HCT116 (cell line): ENCODE measurements at regions not wholly inside any gene's neighbourhood (a gene's known extent, or its start where the extent isn't known, plus 50 kb on each side); places are given as distances from the start of the nearest gene placed in this dataset.

Experiments
- ATAC-seq: fragments of 200-7000 bp; cut with Tn5 transposase; 2 replicates; pipeline ENCODE4 v1.9.1; 2020; ENCODE audit warnings: mild to moderate bottlenecking, moderate library complexity
- BruUV-seq: library from RNA; stranded (reverse); fragments of 400-500 nt; replicated peaks from 2 replicates; lab custom pipeline; 2021; lab: Mats Ljungman, UMichigan
- CTCF ChIA-PET: fragments of 300-600 bp; sonication (Branson Sonifier 250); formaldehyde crosslinking; loops from one replicate; lab custom pipeline; 2021; ENCODE audit warnings: antibody characterized with exemption; lab: Charles Lee
- POLR2A ChIA-PET: fragments of 300-600, 350-600 bp; sonication (Branson Sonifier 250); formaldehyde crosslinking; loops from one replicate; lab custom pipeline; 2021; ENCODE audit warnings: antibody characterized with exemption; lab: Charles Lee
- RAD21 ChIA-PET, 2 experiments: fragments of 300-600 bp; sonication (Branson Sonifier 250); formaldehyde crosslinking; loops; one replicate each; lab custom pipeline; 2023; ENCODE audit warnings: low total read pairs in 2 of 2; ENCODE audit not compliant: uncharacterized antibody in 2 of 2, unreplicated experiment in 2 of 2, low non-redundant PET in 1 of 2; lab: Charles Lee
- DNase-seq: peaks from one replicate; pipeline ENCODE4 v3.0.0-alpha.2; 2010; ENCODE audit warnings: low read depth, low spot score
- H2AFZ ChIP-seq: fragments of 200-600 bp; shearing (Covaris generic), sonication (generic); 2 replicates; pipeline ENCODE4 v1.6.1; 2017; ENCODE audit warnings: low read depth, mixed run types, mixed read lengths, antibody characterized with exemption, low read length; ENCODE audit not compliant: poor library complexity, severe bottlenecking
- H3K27ac ChIP-seq: 2 replicates; pipeline ENCODE4 v1.5.1; 2012; ENCODE audit warnings: low read depth, low read length
- H3K27me3 ChIP-seq: fragments of 200-600 bp; sonication (generic); 2 replicates; pipeline ENCODE4 v1.6.1; 2016; ENCODE audit warnings: mixed run types, low read length, mixed read lengths; ENCODE audit not compliant: insufficient read depth
- H3K36me3 ChIP-seq, 2 experiments: fragments of 200-500 bp in 1 of 2; fragments of 200-600 bp in 1 of 2; sonication (Bioruptor generic) in 1 of 2; sonication (generic) in 1 of 2; 2 replicates each; pipeline versions ENCODE4 v1.5.1 to v1.6.1; 2014 to 2016; ENCODE audit warnings: low read length in 2 of 2, inconsistent platforms in 1 of 2, mixed read lengths in 1 of 2, mixed run types in 1 of 2; ENCODE audit not compliant: insufficient read depth in 2 of 2, control insufficient read depth in 1 of 2
- H3K4me1 ChIP-seq, 2 experiments: fragments of 200-600 bp in 1 of 2; sonication (generic) in 1 of 2; 2 replicates each; pipeline versions ENCODE4 v1.5.1 to v1.6.1; 2012 to 2017; ENCODE audit warnings: low read length in 2 of 2, inconsistent platforms in 1 of 2, mild to moderate bottlenecking in 1 of 2, mixed read lengths in 1 of 2, mixed run types in 1 of 2, moderate library complexity in 1 of 2; ENCODE audit not compliant: insufficient read depth in 2 of 2, control insufficient read depth in 1 of 2
- H3K4me2 ChIP-seq: fragments of 200-600 bp; sonication (generic); 2 replicates; pipeline ENCODE4 v1.6.1; 2017; ENCODE audit warnings: mixed run types, low read length, mixed read lengths
- H3K4me3 ChIP-seq, 2 experiments: fragments of 200-600 bp in 1 of 2; sonication (generic) in 1 of 2; replicated peaks in 1 of 2; 2 replicates each; pipeline ENCODE4 v1.5.1; 2011 to 2016; ENCODE audit warnings: low read length in 2 of 2, control low read depth in 1 of 2, low read depth in 1 of 2, mild to moderate bottlenecking in 1 of 2, mixed read lengths in 1 of 2, mixed run types in 1 of 2
- H3K79me2 ChIP-seq: fragments of 200-600 bp; sonication (generic); 2 replicates; pipeline ENCODE4 v1.6.1; 2017; ENCODE audit warnings: mild to moderate bottlenecking, mixed run types, low read length, moderate library complexity, mixed read lengths; ENCODE audit not compliant: insufficient read depth
- H3K9ac ChIP-seq: fragments of 200-600 bp; sonication (generic); 2 replicates; pipeline ENCODE4 v1.6.1; 2016; ENCODE audit warnings: low read length, mixed read lengths
- H3K9me2 ChIP-seq: fragments of 200-600 bp; sonication (generic), shearing (Covaris generic); 2 replicates; pipeline ENCODE4 v1.6.1; 2017; ENCODE audit warnings: mixed run types, mild to moderate bottlenecking, moderate library complexity; ENCODE audit not compliant: insufficient read depth
- H3K9me3 ChIP-seq, 2 experiments: fragments of 200-500 bp in 1 of 2; fragments of 200-600 bp in 1 of 2; sonication (Bioruptor generic) in 1 of 2; sonication (generic) in 1 of 2; 2 replicates each; pipeline ENCODE4 v1.6.1; 2014 to 2017; ENCODE audit warnings: low read length in 2 of 2, mixed read lengths in 2 of 2, inconsistent platforms in 1 of 2, low read depth in 1 of 2, mild to moderate bottlenecking in 1 of 2, mixed run types in 1 of 2, moderate library complexity in 1 of 2; ENCODE audit not compliant: control insufficient read depth in 1 of 2, insufficient read depth in 1 of 2
- H4K20me1 ChIP-seq: fragments of 200-600 bp; sonication (generic), shearing (Covaris generic); 2 replicates; pipeline ENCODE4 v1.6.1; 2017; ENCODE audit warnings: mixed run types, mild to moderate bottlenecking, moderate library complexity; ENCODE audit not compliant: insufficient read depth
- CBX3 ChIP-seq: IDR thresholded peaks from 2 replicates; pipeline ENCODE4 v1.6.1; 2012; ENCODE audit warnings: low read depth
- CEBPB ChIP-seq: IDR thresholded peaks from 2 replicates; pipeline ENCODE4 v1.6.1; 2012; ENCODE audit warnings: low read depth
- CTCF ChIP-seq, 3 experiments: fragments of 200-600 bp in 1 of 3; sonication (generic) in 1 of 3; IDR thresholded peaks in 2 of 3; conservative IDR thresholded peaks in 1 of 3; 2 replicates each; pipeline ENCODE4 v1.5.1; 2012 to 2017; ENCODE audit warnings: low read depth in 2 of 3, low read length in 2 of 3, antibody characterized with exemption in 1 of 3, borderline replicate concordance in 1 of 3, control low read depth in 1 of 3, mild to moderate bottlenecking in 1 of 3, mixed read lengths in 1 of 3, mixed run types in 1 of 3, moderate library complexity in 1 of 3; ENCODE audit not compliant: insufficient read depth in 1 of 3
- ELF1 ChIP-seq: IDR thresholded peaks from 2 replicates; pipeline ENCODE4 v1.6.1; 2012; ENCODE audit warnings: low read depth, borderline replicate concordance
- EZH2 ChIP-seq: fragments of 200-600 bp; sonication (generic); IDR thresholded peaks from 2 replicates; pipeline ENCODE4 v1.6.1; 2017; ENCODE audit warnings: antibody characterized with exemption, mixed run types
- EZH2phosphoT487 ChIP-seq: fragments of 200-600 bp; IDR thresholded peaks from 2 replicates; pipeline ENCODE4 v1.6.1; 2018; ENCODE audit warnings: antibody characterized with exemption, borderline replicate concordance
- JUND ChIP-seq: IDR thresholded peaks from 2 replicates; pipeline ENCODE4 v1.6.1; 2012
- POLR2A ChIP-seq: IDR thresholded peaks from 2 replicates; pipeline ENCODE4 v1.7.0; 2011; ENCODE audit warnings: borderline replicate concordance; ENCODE audit not compliant: insufficient read depth, insufficient read length; ENCODE audit errors: extremely low read depth
- POLR2AphosphoS5 ChIP-seq: IDR thresholded peaks from 2 replicates; pipeline ENCODE4 v1.6.1; 2011; ENCODE audit warnings: mild to moderate bottlenecking, low read depth, low read length, moderate library complexity
- RAD21 ChIP-seq: IDR thresholded peaks from 2 replicates; pipeline ENCODE4 v1.6.1; 2012; ENCODE audit warnings: low read depth, mild to moderate bottlenecking
- REST ChIP-seq: IDR thresholded peaks from 2 replicates; pipeline ENCODE4 v1.6.1; 2012; ENCODE audit warnings: low read depth
- SIN3A ChIP-seq: IDR thresholded peaks from 2 replicates; pipeline ENCODE4 v1.6.1; 2012; ENCODE audit warnings: low read depth
- SP1 ChIP-seq: IDR thresholded peaks from 2 replicates; pipeline ENCODE4 v1.6.1; 2012; ENCODE audit warnings: low read depth
- SRF ChIP-seq: IDR thresholded peaks from 2 replicates; pipeline ENCODE4 v1.6.1; 2012; ENCODE audit warnings: low read depth
- YY1 ChIP-seq: IDR thresholded peaks from 2 replicates; pipeline ENCODE4 v1.6.1; 2011; ENCODE audit warnings: low read length, low read depth, moderate library complexity, mild to moderate bottlenecking; ENCODE audit not compliant: insufficient replicate concordance; ENCODE audit errors: extremely low read depth
- ZFX ChIP-seq: fragments of 450-650 bp; IDR thresholded peaks from 2 replicates; pipeline ENCODE4 v1.6.1; 2017
- ZNF274 ChIP-seq: fragments of 200-500 bp; sonication (Bioruptor generic); IDR thresholded peaks from 2 replicates; pipeline ENCODE4 v1.6.1; 2014; ENCODE audit warnings: mild to moderate bottlenecking, low read depth, low read length, inconsistent platforms
- intact Hi-C: fragments of 100-400 bp; cut with micrococcal nuclease; formaldehyde crosslinking; loops from 2 replicates; pipeline ENCODE4 v1.10.0; 2022
- TF ChIP-seq, protein P1 (sequence below): IDR thresholded peaks from 2 replicates; pipeline ENCODE4 v1.6.1; 2011; ENCODE audit warnings: mild to moderate bottlenecking, low read length, moderate library complexity; ENCODE audit not compliant: insufficient replicate concordance; ENCODE audit errors: extremely low read depth
- TF ChIP-seq, protein P2 (sequence below): IDR thresholded peaks from 2 replicates; pipeline ENCODE4 v1.6.1; 2012
- TF ChIP-seq, protein P3 (sequence below): IDR thresholded peaks from 2 replicates; pipeline ENCODE4 v1.6.1; 2012

DNA sequence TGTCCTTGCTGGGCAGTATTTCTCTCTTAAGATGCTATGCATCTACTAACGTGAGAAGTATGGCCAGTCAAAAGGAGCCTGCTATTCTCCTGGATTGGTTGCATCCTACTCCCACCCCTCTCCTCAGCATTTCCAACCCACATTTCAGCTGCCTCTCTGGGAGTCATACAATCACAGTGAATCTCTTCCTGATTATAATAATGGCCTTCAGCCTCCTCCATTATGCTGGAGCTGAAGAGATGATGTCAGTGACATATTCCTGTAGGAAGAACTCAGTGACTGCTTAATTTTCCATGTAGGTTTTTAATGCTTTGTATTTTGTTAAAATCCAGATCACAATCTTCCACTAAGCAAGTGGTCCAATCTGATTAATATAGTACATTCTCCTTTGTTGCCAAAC is 82.7 kb upstream of the SUCLG2 start:
- Histone ChIP-seq H3K9me3 (no peaks in the 10 kb centered on the region), H3K4me1 (no peaks in the 10 kb centered on the region), H3K36me3 (no peaks in the 10 kb centered on the region), H3K27ac (no peak overlapping the region), H3K4me3 (no peak overlapping the region), H3K79me2 (no peaks in the 10 kb centered on the region), H4K20me1 (no peaks in the 10 kb centered on the region), H2AFZ (no peak overlapping the region), H3K27me3 (peaks cover 3% of the 10 kb centered on the region; the same call in 1 of the 2 replicates), H3K9ac (no peak overlapping the region), H3K4me2 (no peak overlapping the region), H3K9me2 (no peaks in the 10 kb centered on the region)
- intact Hi-C loops, result no loop called here
- DNase-seq (no peak), ATAC-seq (no peak)
- ChIA-PET POLR2A (no interaction called here), CTCF (no interaction called here), RAD21 (no interaction called here)
- BruUV-seq, result no TSS peak
- TF ChIP-seq, protein P1, sequence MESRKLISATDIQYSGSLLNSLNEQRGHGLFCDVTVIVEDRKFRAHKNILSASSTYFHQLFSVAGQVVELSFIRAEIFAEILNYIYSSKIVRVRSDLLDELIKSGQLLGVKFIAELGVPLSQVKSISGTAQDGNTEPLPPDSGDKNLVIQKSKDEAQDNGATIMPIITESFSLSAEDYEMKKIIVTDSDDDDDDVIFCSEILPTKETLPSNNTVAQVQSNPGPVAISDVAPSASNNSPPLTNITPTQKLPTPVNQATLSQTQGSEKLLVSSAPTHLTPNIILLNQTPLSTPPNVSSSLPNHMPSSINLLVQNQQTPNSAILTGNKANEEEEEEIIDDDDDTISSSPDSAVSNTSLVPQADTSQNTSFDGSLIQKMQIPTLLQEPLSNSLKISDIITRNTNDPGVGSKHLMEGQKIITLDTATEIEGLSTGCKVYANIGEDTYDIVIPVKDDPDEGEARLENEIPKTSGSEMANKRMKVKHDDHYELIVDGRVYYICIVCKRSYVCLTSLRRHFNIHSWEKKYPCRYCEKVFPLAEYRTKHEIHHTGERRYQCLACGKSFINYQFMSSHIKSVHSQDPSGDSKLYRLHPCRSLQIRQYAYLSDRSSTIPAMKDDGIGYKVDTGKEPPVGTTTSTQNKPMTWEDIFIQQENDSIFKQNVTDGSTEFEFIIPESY, result no peak
- TF ChIP-seq EZH2phosphoT487, result no peak
- no peak for TF ChIP-seq SP1
- TF ChIP-seq YY1, result no peak
- no peak for TF ChIP-seq RAD21
- no peak for TF ChIP-seq SRF
- TF ChIP-seq, protein P2, sequence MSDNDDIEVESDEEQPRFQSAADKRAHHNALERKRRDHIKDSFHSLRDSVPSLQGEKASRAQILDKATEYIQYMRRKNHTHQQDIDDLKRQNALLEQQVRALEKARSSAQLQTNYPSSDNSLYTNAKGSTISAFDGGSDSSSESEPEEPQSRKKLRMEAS, result no peak
- no peak for TF ChIP-seq ZFX
- no peak for TF ChIP-seq ELF1
- no peak for TF ChIP-seq SIN3A
- TF ChIP-seq, protein P3, sequence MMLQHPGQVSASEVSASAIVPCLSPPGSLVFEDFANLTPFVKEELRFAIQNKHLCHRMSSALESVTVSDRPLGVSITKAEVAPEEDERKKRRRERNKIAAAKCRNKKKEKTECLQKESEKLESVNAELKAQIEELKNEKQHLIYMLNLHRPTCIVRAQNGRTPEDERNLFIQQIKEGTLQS, result no peak
- TF ChIP-seq ZNF274, result no peak
- no peak for TF ChIP-seq CBX3
- no peak for TF ChIP-seq CTCF (IDR thresholded peaks at IDR 0.05 in 2 of 3, conservative IDR thresholded peaks at IDR 0.05 in 1 of 3; ENCODE audit: borderline replicate concordance in 1 of 3, insufficient read depth in 1 of 3, low read depth in 2 of 3, low read length in 2 of 3)
- no peak for TF ChIP-seq JUND
- TF ChIP-seq POLR2A, result no peak
- TF ChIP-seq POLR2AphosphoS5, result no peak
- TF ChIP-seq CEBPB, result no peak
- TF ChIP-seq EZH2, result no peak
- TF ChIP-seq REST, result no peak
